WTC11 (cell line): ENCODE measurements at regions not wholly inside any gene's neighbourhood (a gene's known extent, or its start where the extent isn't known, plus 50 kb on each side); places are given as distances from the start of the nearest gene placed in this dataset.

Experiments
- ATAC-seq: fragments of 200-7000 bp; cut with Tn5 transposase; 2 replicates; pipeline ENCODE4 v1.10.0; 2021; ENCODE audit warnings: mild to moderate bottlenecking, moderate library complexity
- CTCF ChIA-PET: fragments of 300-600 bp; sonication (Branson Sonifier 250); formaldehyde crosslinking; loops from one replicate; lab custom pipeline; 2021; ENCODE audit warnings: antibody characterized with exemption; lab: Charles Lee
- POLR2A ChIA-PET: fragments of 350-600 bp; sonication (Branson Sonifier 250); formaldehyde crosslinking; loops from one replicate; lab custom pipeline; 2021; ENCODE audit warnings: antibody characterized with exemption; lab: Charles Lee
- DNase-seq: peaks from one replicate; pipeline ENCODE4 v3.0.0; 2021; ENCODE audit warnings: low spot score
- H3K27ac Mint-ChIP-seq: 2 replicates; pipeline ENCODE4 v1.8.0; 2021; ENCODE audit warnings: mixed read lengths
- H3K27me3 Mint-ChIP-seq: 2 replicates; pipeline ENCODE4 v1.8.0; 2021; ENCODE audit warnings: low read depth, mild to moderate bottlenecking, moderate library complexity, mixed read lengths
- H3K36me3 Mint-ChIP-seq: 2 replicates; pipeline ENCODE4 v1.8.0; 2021; ENCODE audit warnings: mixed read lengths
- H3K4me1 Mint-ChIP-seq: 2 replicates; pipeline ENCODE4 v1.8.0; 2022; ENCODE audit warnings: mixed read lengths
- H3K4me3 Mint-ChIP-seq: 2 replicates; pipeline ENCODE4 v1.8.0; 2021; ENCODE audit warnings: mild to moderate bottlenecking, moderate library complexity, mixed read lengths
- H3K9me3 Mint-ChIP-seq: 2 replicates; pipeline ENCODE4 v1.8.0; 2021; ENCODE audit warnings: mixed read lengths
- AR ChIP-seq: fragments of 250-450 bp; sonication (Bioruptor Pico); IDR thresholded peaks from 2 replicates; pipeline ENCODE4 v1.9.0; 2021; ENCODE audit warnings: mild to moderate bottlenecking
- ARID4B ChIP-seq: sonication (generic); formaldehyde crosslinking; IDR thresholded peaks from 2 replicates; pipeline ENCODE4 v1.8.0; 2023; ENCODE audit warnings: missing genetic modification reagents, mild to moderate bottlenecking, borderline replicate concordance
- EMX1 ChIP-seq: fragments of 250-450 bp; sonication (Bioruptor Pico); IDR thresholded peaks from 2 replicates; pipeline ENCODE4 v1.8.0; 2021; ENCODE audit warnings: mild to moderate bottlenecking
- FOXP1 ChIP-seq: sonication (generic); formaldehyde crosslinking; IDR thresholded peaks from 2 replicates; pipeline ENCODE4 v1.8.0; 2022; ENCODE audit warnings: missing genetic modification reagents, mild to moderate bottlenecking, moderate library complexity, borderline replicate concordance
- MLX ChIP-seq: sonication (generic); formaldehyde crosslinking; IDR thresholded peaks from 2 replicates; pipeline ENCODE4 v1.8.1; 2023; ENCODE audit warnings: mild to moderate bottlenecking, missing genetic modification reagents, moderate library complexity
- MYBL2 ChIP-seq: sonication (generic); formaldehyde crosslinking; IDR thresholded peaks from 2 replicates; pipeline ENCODE4 v1.8.1; 2023; ENCODE audit warnings: mild to moderate bottlenecking, moderate library complexity, missing genetic modification reagents
- NFYB ChIP-seq: sonication (generic); formaldehyde crosslinking; conservative IDR thresholded peaks from 2 replicates; pipeline ENCODE4 v1.8.0; 2022; ENCODE audit warnings: low read depth, missing genetic modification reagents
- SP1 ChIP-seq: sonication (generic); formaldehyde crosslinking; conservative IDR thresholded peaks from 2 replicates; pipeline ENCODE4 v1.8.1; 2022; ENCODE audit warnings: missing genetic modification reagents
- ZBTB21 ChIP-seq: sonication (generic); formaldehyde crosslinking; IDR thresholded peaks from 2 replicates; pipeline ENCODE4 v1.8.1; 2023; ENCODE audit warnings: mild to moderate bottlenecking, missing genetic modification reagents, borderline replicate concordance
- ZNF138 ChIP-seq: sonication (generic); formaldehyde crosslinking; conservative IDR thresholded peaks from 2 replicates; pipeline ENCODE4 v1.8.1; 2022; ENCODE audit warnings: mild to moderate bottlenecking, moderate library complexity, missing genetic modification reagents
- ZNF263 ChIP-seq: sonication (generic); formaldehyde crosslinking; IDR thresholded peaks from 2 replicates; pipeline ENCODE4 v1.8.1; 2022; ENCODE audit warnings: low read depth, mild to moderate bottlenecking, moderate library complexity, missing genetic modification reagents
- ZNF396 ChIP-seq: fragments of 250-450 bp; sonication (Bioruptor Pico); IDR thresholded peaks from 2 replicates; pipeline ENCODE4 v1.8.0; 2021; ENCODE audit warnings: mild to moderate bottlenecking, moderate library complexity, borderline replicate concordance
- ZNF423 ChIP-seq: fragments of 250-450 bp; sonication (Bioruptor Pico); IDR thresholded peaks from 2 replicates; pipeline ENCODE4 v2.1.2; 2022; ENCODE audit warnings: mild to moderate bottlenecking, moderate library complexity
- TF ChIP-seq, protein P1 (sequence below): sonication (generic); formaldehyde crosslinking; IDR thresholded peaks from 2 replicates; pipeline ENCODE4 v1.8.0; 2022; ENCODE audit warnings: mild to moderate bottlenecking, missing genetic modification reagents
- TF ChIP-seq, protein P2 (sequence below): fragments of 250-450 bp; sonication (Bioruptor Pico); IDR thresholded peaks from 2 replicates; pipeline ENCODE4 v1.9.0; 2021; ENCODE audit warnings: moderate library complexity, mild to moderate bottlenecking, inconsistent platforms, borderline replicate concordance
- TF ChIP-seq, protein P3 (sequence below): sonication (generic); formaldehyde crosslinking; IDR thresholded peaks from 2 replicates; pipeline ENCODE4 v1.8.1; 2023; ENCODE audit warnings: mild to moderate bottlenecking, moderate library complexity, missing genetic modification reagents

- POLR2A ChIA-PET, result no interaction called here
- Mint-ChIP-seq H3K9me3 (no peaks in the 10 kb centered on the region), H3K27ac (no peak overlapping the region), H3K27me3 (no peaks in the 10 kb centered on the region), H3K4me3 (no peak overlapping the region), H3K4me1 (peaks cover 5% of the 10 kb centered on the region), H3K36me3 (no peaks in the 10 kb centered on the region)
- CTCF ChIA-PET, result no interaction called here
- no peak for ATAC-seq
- DNase-seq, result no peak
- no peak for TF ChIP-seq ZBTB21 (CRISPR knock-in tag)
- no peak for TF ChIP-seq SP1 (CRISPR knock-in tag)
- TF ChIP-seq ZNF396 (CRISPR knock-in tag), result no peak
- no peak for TF ChIP-seq ZNF138
- TF ChIP-seq ZNF423 (CRISPR knock-in tag), result no peak
- TF ChIP-seq, protein P1, sequence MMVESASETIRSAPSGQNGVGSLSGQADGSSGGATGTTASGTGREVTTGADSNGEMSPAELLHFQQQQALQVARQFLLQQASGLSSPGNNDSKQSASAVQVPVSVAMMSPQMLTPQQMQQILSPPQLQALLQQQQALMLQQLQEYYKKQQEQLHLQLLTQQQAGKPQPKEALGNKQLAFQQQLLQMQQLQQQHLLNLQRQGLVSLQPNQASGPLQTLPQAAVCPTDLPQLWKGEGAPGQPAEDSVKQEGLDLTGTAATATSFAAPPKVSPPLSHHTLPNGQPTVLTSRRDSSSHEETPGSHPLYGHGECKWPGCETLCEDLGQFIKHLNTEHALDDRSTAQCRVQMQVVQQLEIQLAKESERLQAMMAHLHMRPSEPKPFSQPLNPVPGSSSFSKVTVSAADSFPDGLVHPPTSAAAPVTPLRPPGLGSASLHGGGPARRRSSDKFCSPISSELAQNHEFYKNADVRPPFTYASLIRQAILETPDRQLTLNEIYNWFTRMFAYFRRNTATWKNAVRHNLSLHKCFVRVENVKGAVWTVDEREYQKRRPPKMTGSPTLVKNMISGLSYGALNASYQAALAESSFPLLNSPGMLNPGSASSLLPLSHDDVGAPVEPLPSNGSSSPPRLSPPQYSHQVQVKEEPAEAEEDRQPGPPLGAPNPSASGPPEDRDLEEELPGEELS (CRISPR knock-in tag), result no peak
- TF ChIP-seq MLX (CRISPR knock-in tag), result no peak
- TF ChIP-seq FOXP1, result no peak
- no peak for TF ChIP-seq AR
- TF ChIP-seq, protein P2, sequence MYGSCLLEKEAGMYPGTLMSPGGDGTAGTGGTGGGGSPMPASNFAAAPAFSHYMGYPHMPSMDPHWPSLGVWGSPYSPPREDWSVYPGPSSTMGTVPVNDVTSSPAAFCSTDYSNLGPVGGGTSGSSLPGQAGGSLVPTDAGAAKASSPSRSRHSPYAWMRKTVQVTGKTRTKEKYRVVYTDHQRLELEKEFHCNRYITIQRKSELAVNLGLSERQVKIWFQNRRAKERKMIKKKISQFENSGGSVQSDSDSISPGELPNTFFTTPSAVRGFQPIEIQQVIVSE, result no peak
- no peak for TF ChIP-seq NFYB (CRISPR knock-in tag)
- TF ChIP-seq EMX1 (CRISPR knock-in tag), result no peak
- TF ChIP-seq MYBL2 (CRISPR knock-in tag), result no peak
- TF ChIP-seq, protein P3, sequence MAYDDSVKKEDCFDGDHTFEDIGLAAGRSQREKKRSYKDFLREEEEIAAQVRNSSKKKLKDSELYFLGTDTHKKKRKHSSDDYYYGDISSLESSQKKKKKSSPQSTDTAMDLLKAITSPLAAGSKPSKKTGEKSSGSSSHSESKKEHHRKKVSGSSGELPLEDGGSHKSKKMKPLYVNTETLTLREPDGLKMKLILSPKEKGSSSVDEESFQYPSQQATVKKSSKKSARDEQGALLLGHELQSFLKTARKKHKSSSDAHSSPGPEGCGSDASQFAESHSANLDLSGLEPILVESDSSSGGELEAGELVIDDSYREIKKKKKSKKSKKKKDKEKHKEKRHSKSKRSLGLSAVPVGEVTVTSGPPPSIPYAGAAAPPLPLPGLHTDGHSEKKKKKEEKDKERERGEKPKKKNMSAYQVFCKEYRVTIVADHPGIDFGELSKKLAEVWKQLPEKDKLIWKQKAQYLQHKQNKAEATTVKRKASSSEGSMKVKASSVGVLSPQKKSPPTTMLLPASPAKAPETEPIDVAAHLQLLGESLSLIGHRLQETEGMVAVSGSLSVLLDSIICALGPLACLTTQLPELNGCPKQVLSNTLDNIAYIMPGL (CRISPR knock-in tag), result no peak
- TF ChIP-seq ARID4B (CRISPR knock-in tag), result no peak
- TF ChIP-seq ZNF263, result no peak
Measured at GRCh38 chr4:20326977-20327376, 75.3 kb downstream of the SLIT2 start.
